Testis (tissue), 2 donors: ENCODE measurements at regions not wholly inside any gene's neighbourhood (a gene's known extent, or its start where the extent isn't known, plus 50 kb on each side); places are given as distances from the start of the nearest gene placed in this dataset.

Source experiments
- CTCF ChIP-seq, 3 experiments: fragments of 450-650 bp in 2 of 3; fragments of 200-600 bp in 1 of 3; sonication (generic) in 1 of 3; IDR thresholded peaks; one replicate each; pipeline ENCODE4 v1.5.1; 2016 to 2019; ENCODE audit warnings: antibody characterized with exemption in 3 of 3, mild to moderate bottlenecking in 2 of 3, moderate library complexity in 1 of 3
- POLR2A ChIP-seq: fragments of 450-650 bp; IDR thresholded peaks from one replicate; pipeline ENCODE4 v1.6.1; 2017; ENCODE audit warnings: antibody characterized with exemption, mild to moderate bottlenecking, moderate library complexity

- TF ChIP-seq POLR2A (no peak), CTCF (IDR thresholded peaks at IDR 0.05) (no peak)
These were observed 549.3 kb downstream of the LIG4 start for GRCh38 chr13:107665926-107666458.
